NCI-H526 treated with DMSO at 0.1 percent for 48 hours (cell line): ENCODE measurements at regions not wholly inside any gene's neighbourhood (a gene's known extent, or its start where the extent isn't known, plus 50 kb on each side); places are given as distances from the start of the nearest gene placed in this dataset.

ENCODE experiments used
- DNase-seq: peaks from one replicate; lab custom pipeline; 2025; lab: John Stamatoyannopoulos, UW

DNA sequence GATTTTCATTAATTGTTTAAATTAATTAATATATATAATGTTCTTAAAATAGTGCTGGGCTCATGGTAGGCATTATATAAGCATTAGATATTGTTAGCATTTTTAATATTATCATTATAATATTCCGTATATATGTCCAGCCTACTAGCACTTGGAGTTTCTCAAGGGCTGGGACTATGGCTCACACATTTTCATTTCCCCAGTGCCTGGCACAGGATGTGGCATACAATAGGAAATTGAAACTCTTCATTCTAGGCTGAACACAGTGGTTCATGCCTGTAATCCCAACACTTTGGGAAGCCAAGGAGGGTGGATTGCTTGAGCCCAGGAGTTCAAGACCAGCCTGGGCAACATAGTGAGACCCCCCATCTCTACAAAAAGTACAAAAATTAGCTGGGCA, 170.4 kb downstream of the RSL24D1 start:
- no peak for DNase-seq

DNA sequence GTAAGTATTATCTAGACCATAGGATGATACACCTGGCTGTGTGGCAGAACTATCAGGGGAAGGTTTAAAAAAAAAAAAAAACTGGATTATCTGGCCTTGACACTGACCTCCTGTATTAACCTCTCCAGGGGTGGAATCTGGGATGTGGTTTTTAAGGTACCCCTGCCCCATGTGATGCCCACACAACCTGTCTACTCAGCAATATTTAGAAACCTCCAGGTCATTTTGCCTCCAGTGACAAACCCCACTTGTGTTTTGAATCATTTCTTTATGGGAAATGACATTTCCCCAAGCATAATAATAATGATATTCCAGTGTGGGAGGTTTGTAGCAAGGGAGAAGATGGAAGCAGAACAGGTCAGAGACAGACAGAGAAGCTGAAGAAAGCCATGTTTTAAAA, 179.1 kb downstream of the RSL24D1 start:
- no peak for DNase-seq

DNA sequence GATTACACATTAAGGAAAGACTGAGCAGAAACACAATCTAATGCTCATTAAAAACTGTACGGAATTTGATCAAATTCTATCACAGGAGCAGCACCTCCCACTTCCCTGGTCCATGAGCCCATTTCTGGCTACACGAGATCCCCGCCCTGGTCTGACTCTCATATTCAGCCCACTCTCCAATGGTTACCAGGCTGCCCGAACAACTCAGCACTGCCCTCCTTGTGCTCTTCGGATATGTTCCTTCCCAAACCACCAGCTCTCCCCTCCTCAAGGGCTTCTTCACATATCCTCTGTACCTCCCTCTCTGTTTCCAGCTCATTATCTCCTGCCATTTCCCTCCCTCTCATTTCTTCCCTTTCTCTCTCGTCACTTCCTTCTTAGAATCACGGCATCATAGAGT, 180.5 kb downstream of the RSL24D1 start:
- DNase-seq: no peak

- DNase-seq: no peak
These were observed 181.7 kb downstream of the RSL24D1 start for GRCh38 chr15:55015093-55015445.

DNA sequence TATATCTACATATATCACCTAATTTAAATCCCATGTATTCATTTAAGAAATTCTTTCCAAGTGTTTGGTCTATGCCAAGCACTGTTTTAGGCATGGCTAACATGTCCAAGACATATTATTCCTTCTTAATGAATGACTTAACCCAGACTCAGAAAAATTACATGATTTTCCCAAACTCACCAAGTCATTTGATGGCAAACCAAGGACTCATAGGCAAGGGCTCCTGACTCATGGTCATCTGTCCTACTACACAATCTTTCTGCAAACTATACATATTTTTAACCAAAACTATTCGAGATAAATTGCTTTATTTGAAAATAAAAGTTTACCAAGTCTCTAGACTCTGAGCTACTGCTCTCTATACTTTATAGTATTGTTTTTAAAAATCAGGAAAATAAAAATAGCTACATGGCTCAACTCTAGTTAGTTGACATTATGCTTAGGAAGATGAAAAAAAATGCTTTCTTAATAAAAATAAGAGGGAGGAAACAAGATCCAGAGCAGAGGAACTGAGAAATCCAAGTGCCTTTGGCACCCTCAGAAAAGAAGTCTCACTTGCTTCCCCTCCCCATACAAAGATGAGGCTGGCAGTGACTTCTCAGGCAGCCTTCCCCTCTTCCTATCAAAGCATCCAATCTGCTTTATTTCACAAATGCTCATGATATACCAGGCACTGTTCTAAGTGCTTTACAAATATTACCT, 182.2 kb downstream of the RSL24D1 start:
- DNase-seq: no peak

DNA sequence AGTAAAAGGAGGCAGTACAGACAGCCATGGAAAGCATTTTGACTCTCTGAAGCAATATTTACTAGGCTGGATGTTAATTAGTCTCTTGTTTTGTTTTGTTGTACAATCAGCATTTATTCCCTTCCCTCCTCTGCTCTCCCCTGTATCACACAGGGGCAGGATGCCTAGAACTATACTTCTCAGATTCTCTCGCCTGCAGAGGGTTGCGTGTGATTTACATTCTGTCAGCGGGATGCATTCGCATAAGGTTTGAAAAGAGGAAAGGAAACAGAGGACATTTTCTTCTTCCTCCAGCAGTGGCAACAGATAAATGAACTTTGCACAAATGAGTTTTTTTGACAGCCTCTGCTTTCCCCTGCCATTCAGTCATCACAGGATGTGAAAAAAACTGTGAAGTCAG, 188.3 kb downstream of the RSL24D1 start:
- no peak for DNase-seq

DNA sequence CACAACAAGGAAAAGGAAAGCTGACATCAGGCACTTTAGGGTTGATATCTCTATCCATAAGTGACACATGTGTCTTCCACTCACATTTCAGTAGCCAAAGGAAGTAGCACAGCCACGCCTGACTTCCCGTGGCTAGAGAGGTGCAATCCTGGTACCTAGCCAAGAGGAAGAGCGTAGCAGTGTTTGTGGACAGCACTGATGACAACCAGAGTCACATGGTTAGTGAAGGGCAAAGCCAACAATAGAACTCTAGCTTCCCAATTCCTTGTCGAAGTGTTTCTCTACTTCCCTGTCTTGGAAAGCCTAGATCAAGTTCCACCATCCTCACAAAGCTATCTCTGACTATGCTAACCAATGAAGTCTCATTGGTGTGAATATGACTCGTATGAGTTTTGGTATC, 189.2 kb downstream of the RSL24D1 start:
- DNase-seq: no peak

DNA sequence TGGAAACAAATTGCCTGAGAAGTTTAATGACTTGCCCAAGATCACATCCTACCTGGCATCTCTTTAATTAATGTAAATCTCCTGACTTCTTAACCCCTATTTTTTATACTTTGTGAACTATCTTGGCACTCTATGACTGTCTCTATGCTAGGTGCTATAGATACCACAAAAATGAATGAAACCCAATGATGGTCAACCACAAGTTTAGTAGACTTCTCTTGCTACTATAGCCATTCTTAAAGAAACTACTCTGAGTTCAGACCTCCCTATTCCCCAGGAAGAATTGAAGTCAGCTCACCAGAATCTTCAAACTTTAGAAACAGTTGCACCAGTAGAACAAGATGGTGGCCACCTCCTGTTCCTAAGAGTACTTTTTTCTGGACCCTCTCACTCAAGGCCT, 191.1 kb downstream of the RSL24D1 start:
- no peak for DNase-seq

- DNase-seq: no peak
These were observed 192.5 kb downstream of the RSL24D1 start for GRCh38 chr15:55003965-55004873.

- no peak for DNase-seq
These were observed 198.1 kb downstream of the RSL24D1 start for GRCh38 chr15:54998661-54999060.

DNA sequence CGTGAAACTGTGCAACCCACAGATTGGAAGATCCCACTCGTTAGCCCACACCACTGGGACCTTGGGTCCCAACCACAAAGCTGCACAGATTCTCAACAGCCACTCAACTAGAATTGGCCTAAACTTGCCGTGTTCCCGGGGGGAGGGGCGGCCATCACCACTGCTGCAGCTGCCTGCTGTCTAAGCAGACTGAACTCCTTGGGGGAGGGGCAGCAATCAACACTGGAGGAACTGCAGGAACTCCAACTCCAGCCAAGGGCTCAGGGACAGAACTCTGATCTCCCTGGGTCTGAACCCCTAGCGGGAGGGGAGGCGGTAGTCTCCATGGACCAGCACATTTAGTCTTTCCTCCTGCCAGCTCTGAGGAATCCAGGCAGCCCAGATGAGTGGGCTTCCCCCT, 205.9 kb downstream of the RSL24D1 start:
- no peak for DNase-seq

DNA sequence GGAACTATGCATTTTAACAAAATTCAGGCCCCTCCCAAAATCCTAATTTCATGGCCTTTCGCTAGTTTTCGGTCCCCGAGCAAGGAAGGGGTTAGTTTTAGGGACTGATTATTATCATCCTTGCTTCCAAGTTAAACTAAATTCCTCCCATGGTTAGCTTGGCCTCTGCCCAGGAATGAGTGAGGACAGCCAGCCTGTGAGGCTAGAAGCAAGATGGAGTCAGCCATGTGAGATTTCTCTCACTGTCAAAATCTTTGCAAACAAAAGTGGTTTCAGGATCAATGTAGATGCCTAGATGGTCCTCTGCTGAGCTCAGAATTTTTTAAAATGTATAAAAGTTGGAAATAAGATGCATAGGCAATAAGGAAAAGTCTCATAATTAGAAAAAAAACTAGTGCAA, 208.9 kb downstream of the RSL24D1 start:
- no peak for DNase-seq

GRCh38 chr15:54979964-54980363, 216.8 kb downstream of the RSL24D1 start:
- no peak for DNase-seq

DNA sequence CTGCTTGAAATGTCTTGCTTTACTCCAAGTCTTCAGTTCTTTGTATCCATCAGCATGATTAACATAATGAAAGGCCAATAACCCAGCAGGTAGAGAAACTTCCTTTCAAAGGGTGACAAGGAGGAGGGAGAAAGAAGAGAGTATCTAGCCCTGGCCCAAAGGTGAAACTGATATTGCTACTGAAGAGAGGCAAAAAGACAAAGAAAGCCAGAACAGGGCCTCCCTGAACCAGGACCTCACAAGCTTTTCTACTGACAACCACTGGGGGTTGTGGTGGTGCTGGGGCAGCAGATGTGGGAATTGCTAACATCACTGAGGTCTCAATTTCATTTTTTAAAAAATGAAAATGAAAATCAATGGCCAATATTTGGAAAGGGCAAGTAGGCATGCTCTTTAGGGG, 234.1 kb downstream of the RSL24D1 start:
- DNase-seq: no peak

DNA sequence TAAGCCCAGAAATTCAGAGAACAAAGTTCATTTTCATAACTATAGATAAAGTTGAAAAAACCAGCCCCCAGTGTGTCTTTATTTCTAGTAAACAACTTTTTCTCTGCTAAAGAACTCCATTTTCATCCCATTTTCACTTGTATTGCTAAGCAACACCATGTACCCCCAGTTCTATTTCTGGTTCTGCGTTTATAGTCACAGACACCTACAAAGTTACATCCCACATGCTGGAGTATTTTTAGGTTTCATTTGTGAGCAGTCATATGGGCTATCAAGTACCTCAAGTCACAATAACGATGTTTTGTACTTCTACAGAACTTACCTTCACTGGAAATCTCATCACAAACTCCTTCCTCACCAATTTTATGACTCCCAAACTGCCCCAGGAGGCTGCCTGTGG, 236.5 kb downstream of the RSL24D1 start:
- no peak for DNase-seq

DNA sequence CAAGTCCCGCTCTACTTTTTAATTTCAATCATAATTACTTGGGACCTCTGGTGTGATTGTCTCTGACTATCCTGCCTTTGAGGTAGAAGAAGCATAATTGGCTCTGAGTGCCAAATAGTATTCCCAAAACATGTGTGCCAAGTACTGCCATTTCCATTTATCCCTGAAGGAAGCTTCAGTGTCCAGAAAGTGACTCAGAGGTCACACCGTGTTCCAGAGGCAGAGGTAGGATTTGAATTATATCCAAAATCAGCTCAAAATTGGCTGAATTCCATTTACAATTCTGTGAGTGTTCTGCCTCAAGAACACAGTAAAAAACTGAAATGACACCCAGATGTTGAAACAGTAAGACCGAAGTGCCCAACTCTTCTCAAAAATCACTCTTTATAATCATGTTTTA, 255.3 kb downstream of the RSL24D1 start:
- no peak for DNase-seq

- DNase-seq: no peak
These were observed 279.4 kb downstream of the RSL24D1 start for GRCh38 chr15:54917312-54917711.

DNA sequence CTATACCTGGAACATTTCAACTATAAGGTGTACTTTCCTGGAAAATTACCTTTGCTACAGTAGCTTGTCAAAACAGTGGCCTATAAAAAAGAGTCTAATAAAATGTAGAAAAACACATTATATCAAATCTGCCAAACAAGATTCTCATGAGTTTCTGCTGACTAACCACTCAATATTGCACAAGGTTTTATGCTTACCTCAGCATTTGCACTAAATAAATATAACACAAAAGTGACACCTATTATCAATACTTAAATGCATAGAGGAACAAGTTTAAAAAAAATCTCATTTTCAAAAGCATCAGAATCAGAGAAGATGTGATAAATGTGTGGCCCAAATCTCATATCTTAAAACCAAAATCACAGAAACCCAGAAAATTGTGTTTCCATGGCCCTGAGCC, 281.4 kb downstream of the RSL24D1 start:
- no peak for DNase-seq

GRCh38 chr15:54884312-54884711, 312.4 kb downstream of the RSL24D1 start:
- no peak for DNase-seq

- no peak for DNase-seq
These were observed 336.8 kb downstream of the RSL24D1 start for GRCh38 chr15:54859982-54860381.

GRCh38 chr15:54854667-54855066, 342.1 kb downstream of the RSL24D1 start:
- DNase-seq: no peak

- DNase-seq: no peak
These were observed 346.6 kb downstream of the RSL24D1 start for GRCh38 chr15:54850101-54850500.

DNA sequence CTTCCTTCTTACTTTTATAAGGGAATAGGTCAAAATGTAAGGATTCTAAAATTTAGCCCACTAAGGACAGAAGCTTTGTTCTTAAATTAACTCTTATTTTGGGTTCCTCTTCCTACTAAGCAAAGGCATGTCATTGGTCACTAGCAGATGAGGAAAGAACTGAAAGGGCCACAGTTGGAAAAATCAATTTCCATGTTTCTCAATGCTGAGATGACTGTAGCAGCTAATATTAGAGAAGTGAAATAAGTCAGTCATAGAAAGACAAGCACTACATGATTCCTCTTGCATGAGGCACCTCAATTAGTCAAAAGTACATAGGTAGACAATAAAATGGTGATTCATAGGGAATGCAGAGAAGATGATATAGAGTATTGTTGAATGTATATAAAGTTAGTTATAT, 353.7 kb downstream of the RSL24D1 start:
- DNase-seq: no peak
